ENCODE measurements at regions not wholly inside any gene's neighbourhood (a gene's known extent, or its start where the extent isn't known, plus 50 kb on each side); places are given as distances from the start of the nearest gene placed in this dataset.

DNA sequence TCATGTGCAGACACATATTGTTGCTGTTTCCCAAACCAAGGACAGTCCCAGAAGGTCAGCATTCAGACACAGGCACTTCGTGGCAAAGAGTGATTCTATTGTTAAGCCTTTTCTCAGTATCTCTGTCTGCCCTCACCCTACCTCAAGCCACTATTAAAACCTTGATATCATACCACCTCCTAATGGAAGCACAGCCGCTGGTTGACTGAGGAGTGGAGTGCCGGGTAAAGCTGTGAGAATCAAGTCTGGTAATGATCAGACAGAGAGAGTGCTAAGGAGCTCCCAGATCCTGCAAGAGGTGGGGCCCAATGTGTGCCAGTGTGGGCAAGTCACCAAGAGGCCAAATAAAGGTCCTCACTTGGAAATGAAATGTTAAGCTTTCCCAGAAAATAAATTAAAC, 819.5 kb downstream of the BCL11A start:
- no peak for DNase-seq (ENCODE audit: low read depth)

DNA sequence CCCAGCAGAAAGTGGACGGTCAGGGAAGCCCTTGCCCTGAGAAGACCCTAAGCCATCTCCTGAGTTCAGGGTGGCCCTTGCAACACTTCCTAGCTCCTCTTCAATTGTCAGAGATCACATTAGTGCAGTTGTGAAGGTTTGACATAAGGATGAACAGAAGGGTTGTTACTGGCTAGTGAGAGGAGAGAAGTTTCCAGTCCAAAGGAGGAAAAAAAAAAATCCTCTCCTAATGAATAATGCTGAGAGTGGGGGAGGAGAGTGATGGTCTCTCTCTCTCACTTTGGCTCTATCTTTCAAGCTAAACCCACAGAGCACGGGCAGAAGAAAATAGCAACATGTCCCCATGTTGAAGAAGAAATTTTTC, 819.9 kb downstream of the BCL11A start:
- no peak for DNase-seq (ENCODE audit: low read depth)

DNA sequence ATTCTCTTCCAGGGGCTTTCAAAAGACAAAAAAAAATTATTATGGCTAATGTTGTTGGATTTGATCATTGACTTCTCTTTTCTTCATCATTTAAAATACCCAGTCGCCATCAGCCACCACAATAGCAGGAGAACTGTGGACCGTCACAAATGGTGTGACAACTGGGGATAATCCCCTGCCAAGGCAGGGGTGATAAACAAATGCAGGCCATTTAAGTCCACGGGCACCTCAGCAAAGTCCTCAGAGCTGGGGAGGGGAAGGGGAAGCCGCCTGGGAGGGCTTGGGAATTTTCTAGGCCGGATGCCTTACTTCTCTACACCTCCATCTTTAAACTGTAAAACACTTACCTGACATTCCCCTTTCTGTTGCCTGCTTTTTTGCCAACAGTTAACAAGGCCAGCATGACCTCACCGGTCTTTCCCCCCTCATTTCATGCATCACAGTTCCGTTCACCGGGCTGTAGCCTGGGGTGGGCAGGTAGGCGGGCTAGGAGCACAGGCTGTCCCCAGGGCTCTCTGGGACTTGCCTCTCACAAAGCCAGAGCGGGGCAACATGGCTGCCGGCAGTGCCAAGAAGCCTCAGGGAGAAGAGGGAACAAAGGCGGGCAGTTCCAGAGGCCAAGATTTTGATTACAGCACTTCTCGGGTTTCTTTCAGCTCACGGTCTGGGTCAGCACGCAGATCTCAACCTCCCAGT, 820.4 kb downstream of the BCL11A start:
- DNase-seq (ENCODE audit: low read depth): no peak

DNA sequence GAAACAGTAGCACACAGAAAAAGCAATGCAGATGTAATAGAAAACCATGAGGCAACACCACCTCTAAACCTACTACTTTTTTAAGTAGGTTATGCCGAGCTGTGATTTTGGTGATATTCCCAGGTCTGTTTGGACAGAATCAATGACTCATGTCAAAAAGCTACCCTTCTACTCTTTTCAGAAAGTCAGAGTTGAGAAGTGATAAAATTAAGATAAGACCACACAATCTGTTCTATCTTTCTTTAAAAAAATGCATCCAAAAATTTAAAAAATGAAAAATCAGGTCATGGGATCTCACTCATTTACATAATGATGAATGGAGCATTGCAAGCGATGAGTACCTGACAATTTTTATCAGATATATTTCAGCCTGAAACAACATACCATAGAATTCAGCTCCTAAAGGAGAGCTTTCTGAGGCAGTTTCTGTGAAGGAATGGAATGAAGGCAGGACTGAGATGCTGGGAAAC, 826.3 kb downstream of the BCL11A start:
- DNase-seq (ENCODE audit: low read depth): no peak

DNA sequence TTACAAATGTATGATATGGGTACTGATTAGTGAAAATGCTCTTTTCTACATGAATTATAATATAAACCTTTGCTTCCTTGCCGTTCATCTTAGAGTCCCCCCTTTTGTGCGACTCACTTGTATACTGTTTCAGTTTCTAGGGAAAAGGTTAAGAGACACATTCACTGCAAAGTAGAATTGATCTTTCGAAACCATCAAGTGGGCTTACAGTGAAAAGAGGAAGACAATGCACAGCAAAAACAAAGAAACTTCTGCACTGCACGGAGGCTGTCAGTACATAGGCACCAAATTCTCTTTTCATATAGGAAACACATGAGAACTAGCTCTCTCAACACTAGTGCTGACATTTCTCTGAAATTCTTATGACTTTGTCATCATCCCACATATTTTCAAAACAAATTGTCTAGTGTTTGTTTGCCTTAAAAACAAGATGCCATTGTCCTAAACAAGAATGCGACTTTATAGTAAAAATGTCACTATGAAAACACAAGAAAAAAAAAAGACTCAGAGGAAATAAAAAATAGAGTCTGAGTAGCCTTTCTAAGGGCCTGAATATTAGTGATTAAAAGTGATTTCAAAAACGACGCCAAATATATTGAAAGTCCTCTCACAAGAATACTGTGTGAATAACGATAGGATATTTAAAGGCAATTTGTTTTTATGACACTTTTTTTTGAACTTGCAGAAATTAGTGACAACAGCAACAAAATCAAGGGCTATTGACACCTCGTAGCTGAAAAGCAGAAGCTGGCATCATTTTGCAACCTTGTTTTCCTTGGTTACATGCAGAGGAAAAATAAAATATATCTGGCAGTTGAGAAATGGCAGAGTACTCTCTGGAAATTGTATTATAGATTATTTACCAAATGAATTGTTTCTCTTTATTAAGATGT, 827.0 kb downstream of the BCL11A start:
- no peak for DNase-seq (ENCODE audit: low read depth)

DNA sequence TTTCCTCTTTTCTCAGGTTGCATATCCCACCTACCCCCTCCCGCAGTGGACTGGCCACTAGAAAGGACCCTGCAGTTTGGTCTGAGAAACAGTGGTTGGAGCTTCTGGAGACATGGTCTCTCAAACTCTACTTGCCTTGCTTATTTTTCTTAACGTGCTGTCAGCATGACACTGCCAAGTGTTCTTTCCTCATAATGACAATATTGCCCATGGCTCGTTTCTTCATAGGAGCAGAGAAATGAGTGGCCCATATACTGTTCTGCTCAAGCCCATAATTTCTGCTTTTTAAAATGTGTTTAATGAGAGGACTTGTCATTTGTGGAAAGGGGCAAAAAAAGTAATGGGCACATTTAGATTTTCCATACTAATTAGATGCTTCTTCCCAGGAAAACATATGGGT, 828.7 kb downstream of the BCL11A start:
- no peak for DNase-seq (ENCODE audit: low read depth)

DNA sequence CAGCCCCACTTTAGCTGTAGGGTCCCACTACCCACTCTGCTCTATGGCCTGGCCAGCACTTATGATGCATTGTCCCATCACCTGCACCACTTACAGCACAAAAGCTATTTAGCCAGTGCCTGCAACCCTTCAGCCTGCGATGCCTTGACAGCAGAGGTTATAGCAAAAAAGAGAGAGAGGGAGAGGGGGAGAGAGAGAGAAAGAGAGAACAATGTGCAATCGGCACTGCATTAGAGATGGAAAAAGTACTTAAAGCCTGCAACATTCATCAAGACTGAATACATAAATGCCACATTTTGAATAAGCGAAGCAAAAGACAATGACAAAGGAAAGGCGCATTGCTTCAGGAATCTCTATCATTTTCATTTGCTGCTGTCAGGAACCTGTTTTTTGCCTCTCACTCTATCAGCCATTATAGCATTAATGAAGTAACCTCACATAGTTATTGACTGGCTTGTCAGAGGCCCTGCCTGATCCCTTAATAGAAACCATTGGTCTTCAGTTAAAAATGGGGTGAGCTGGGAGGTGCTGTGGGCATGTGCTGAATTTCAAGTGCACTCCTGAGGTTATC, 833.1 kb downstream of the BCL11A start:
- DNase-seq (ENCODE audit: low read depth): no peak

DNA sequence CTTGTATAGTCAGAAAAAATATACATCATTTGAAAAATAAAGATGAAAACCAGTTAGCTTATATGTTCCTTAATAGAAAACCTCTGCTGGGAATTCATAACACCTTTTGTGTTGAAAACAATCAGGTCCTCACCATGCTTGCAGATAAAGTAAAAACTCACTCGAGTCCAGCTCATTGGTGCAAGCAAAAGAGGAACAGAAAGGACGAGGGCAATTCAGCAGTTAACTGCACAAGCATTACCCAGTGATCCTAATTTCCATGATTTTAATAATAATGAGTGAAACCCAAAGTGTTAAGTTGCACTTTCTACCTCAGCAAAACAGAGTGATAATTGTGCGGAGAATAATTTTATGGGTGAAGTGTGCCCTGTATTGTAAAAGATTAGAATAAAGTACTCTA, 839.9 kb downstream of the BCL11A start:
- DNase-seq (ENCODE audit: low read depth): no peak

DNA sequence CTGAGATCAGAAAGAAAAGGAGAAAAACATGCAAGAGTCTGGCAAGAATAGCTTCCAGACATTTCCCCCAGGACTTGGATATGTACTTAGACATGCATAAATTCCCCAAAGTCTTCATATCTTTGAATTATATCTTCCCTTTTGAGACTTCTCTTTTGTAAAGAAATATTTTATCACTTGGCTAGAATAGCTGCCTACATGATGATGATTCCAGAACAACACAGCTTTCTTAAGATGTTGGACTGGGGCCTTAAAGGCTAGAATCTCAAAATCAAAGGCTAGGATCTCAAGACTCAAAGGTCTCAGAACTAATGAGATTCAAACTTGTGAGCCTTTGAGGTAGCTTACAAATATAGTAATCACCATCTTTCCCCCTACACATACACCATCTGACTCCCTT, 842.3 kb downstream of the BCL11A start:
- no peak for DNase-seq (ENCODE audit: low read depth)

DNA sequence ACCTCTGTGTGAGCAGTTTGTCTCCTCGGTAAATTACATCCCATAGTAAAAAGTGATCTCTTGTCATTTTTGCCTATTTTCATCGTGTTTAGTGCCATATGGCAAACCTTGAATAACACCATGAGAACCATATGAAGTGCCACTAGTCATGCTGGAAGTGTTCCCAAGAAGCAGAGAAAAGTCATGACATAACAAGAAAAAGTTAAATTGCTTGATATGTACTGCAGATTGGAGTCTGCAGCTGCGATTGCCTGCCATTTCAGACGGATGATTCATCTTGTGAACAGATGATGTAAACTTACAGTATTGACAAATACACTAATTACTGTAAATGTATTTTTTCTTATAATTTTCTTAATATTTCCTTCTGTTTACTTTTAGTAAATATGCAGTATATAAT, 846.7 kb downstream of the BCL11A start:
- no peak for DNase-seq (ENCODE audit: low read depth)

DNA sequence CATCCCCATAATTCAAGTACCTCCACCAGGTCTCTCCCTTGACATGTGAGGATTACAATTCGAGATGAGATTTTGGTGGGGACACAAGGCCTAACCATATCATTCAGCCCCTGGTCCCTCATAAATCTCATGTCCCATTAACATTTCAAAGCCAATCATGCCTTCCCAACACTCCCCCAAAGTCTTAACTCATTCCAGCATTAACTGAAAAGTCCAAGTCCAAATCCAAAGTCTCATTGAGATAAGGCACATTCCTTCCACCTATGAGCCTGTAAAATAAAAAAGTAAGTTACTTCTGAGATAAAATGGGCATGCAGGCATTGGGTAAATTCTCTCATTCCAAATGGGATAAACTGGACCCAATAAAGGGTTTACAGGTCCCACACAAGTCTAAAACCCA, 849.7 kb downstream of the BCL11A start:
- no peak for DNase-seq (ENCODE audit: low read depth)

DNA sequence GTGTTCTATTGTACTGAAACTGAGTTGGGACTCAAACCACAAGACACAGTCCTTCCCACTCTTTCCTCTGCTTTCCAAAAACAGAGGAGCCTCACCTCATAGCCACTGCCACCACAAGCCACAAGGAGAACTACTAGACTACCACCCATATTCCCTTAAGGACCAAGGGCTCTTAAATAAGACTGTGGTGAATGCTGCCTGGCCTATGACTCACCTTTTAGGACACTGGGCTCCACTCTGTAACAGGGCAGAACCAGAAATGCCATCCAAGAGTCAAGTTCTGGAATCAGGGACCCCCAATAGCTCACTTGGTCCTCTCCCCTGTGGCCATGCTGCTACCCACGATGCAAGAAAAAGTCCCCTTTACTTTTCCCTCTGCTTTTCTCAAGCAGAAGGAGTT, 851.4 kb downstream of the BCL11A start:
- DNase-seq (ENCODE audit: low read depth): no peak

DNA sequence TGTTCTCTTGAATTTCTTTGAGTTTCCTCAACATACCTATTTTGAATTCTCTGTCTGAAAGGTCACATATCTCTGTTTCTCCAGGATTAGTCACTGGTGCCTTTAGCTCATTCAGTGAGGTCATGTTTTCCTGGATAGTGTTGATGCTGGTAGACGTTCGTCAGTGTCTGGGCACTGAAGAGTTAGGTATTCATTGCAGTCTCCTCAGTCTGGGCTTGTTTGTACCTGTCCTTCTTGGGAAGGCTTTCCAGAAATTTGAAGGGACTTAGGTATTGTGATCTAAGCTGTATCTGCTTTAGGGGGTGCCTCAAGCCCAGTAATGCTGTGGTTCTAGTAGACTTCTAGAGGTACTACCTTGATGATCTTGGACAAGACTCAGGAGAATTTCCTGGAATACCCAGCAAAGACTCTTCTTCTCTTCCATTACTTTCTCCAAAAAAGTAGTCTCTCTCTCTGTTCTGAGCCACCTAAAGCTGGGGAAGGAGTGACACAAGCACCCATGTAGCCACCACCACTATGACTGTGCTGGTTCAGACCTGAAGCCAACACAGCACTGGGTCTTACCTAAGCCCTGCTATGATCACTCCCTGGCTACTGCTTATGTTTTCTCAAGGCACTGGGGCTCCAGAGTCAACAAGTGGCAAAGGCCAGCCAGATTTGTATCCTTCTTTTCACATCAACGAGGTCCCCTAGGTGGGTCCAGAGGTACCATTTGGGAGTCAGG, 852.0 kb downstream of the BCL11A start:
- DNase-seq (ENCODE audit: low read depth): no peak

DNA sequence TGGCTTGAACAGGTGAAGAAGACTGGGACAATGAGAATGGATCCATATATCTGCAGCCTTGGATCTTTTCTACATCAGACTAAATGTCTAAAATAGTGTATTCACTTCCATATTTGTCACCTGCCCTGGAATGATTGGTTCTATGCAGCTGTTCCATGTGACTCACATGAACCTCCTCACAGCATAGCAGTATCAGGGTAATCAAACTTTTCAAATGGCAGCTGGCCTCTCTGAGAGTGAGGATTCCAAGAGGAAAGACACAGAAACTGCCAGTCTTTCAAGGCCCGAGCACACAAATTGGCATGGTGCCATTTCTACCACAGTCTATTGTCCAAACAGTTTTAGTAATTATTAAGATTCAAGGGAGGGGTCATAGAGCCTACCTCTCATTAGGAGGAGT, 859.3 kb downstream of the BCL11A start:
- no peak for DNase-seq (ENCODE audit: low read depth)

DNA sequence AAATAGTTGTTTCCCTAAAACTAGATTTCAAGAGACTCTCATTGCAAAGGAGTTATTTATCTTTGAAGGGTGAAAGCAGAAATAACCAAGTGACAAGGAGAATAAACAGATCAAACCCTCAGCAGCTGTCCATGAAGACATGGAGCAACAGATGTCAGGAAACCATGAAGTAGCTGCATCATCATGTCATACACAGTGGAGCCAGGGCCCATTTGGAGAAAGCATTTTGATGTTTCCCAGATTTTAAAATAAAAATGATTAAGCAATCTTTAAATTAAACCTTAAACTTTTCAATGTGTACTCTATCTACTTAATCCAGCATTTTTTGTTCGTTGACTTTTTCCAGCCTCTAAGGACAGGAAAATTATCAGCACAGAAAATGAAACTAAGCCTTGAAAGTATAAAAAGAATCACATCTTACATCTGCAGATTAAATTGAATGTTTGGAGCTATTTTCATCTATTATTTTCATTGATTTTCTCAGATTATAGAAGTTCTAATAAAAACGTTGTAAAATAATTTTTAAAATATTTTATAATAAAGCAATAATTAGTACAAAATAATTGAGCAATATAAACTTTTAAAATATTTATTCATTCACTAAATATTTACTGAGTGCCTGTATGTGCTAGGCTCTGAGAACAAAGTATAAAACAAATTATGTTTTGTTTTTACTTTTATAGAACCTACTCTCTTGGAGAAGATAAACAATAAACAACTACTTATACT, 860.1 kb downstream of the BCL11A start:
- no peak for DNase-seq (ENCODE audit: low read depth)

DNA sequence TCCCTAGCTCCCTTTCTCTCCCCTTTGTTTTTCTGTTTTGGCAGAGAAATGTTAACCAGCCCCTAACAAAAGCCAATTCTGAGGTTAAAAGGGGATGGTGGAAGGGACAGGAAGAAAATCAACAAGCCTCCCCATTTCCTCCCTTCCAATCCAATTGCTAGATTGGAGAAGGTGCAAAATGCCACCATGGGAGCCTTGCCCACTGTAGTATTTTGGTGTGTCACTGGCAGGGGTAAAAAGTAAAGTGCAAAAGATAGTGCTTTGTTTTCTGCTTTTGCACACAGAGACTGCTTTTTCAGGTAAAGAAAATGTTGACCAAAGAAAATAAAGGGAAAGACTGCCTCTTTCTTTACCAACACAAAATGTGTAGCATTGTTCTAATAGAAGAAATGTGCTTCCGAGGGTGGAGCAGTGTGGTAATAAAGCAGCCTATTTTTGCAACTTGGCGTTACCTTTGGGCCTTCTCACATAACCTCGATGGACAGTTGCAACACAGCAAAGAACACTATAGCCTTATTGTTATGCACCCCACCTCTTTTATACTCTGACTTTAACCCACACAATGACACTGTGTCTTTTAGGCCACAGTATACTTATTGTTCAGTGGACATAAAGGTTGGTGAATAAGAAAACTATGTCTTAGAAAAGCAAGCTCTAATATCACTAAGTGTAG, 861.8 kb downstream of the BCL11A start:
- no peak for DNase-seq (ENCODE audit: low read depth)

DNA sequence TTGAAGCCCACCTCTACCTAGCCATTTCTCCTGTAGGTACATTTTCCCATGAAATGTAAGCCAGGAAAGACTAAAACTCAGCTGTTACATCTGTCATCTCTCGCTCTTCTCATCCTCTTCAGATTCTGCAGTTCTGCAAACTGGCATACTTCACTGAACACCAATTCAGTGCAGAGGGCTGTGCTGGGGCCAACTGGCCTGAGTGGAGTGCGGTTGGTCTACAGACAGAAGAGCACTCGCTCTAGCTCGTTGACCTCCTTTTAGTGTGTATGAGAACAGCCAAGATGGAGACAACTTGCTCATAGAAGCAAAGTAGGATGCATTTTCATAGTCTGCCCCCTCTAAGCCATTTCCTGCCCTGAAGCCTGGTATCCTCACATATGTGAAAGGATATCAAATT, 862.6 kb downstream of the BCL11A start:
- no peak for DNase-seq (ENCODE audit: low read depth)

DNA sequence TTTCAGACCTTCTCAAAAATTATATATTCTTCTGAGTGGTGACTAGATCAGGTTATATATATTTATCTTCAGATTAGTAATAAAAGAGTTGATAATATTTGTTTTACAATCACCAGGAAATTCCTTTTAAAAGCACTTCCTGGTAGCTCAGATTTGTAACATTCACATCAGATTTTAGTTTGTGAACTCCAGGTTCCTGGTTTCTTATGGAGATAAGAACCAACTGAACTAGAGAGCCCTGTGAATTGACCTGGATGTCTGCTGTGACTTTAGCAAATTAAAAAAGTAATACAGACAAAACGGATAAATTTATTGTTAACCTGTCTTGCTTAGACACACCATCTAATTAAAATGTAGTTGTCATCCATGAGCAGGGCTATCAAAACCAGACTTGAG, 868.7 kb downstream of the BCL11A start:
- DNase-seq (ENCODE audit: low read depth): no peak

DNA sequence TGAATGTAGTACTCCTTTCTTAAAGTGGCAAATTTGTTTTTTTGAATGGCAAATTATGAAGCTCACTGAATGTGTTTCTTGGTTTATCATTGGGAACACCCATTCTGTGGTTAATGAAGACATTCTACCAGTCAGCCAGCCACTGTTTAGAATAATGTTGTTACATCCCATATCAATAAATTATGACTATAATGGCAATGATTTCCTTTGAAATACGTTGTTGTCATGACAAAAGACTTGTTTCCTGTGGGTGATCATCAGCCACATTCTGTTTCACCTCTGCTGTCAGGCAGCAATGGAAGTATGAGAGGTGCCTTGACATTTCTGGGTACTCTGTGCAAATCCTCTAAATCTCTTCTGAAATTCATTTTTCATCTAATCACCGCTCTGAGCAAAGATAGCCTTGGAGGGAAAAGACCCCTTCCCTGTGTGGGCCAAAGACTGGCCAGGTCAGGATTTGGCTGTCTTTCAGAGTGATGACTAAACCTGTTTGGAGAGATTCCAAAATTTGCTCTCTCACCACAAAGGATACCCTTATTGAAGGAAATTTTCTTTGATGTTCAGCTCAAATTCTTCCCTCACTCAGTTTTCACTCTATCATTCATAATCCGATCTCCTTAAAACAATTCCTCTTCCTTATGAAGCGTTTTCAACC, 869.2 kb downstream of the BCL11A start:
- DNase-seq (ENCODE audit: low read depth): no peak

DNA sequence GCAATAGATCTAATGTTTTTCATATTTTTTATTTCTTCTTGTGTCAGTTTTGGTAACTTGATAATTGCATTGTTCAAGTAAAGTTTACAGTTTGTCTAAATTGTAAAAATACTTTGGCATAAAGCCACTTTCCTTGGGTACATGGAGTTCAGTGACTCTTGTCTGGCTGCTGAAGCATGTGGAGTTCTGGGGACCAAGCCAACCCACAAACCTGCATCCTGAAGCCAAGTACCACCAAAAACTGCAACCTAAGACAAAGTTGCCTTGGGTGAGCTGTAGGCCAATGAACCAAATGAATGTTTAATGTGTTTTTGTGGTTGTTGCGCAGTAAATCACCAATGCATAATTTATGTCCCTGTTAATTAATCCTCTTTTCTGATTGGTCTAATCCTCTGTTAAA, 872.6 kb downstream of the BCL11A start:
- no peak for DNase-seq (ENCODE audit: low read depth)

DNA sequence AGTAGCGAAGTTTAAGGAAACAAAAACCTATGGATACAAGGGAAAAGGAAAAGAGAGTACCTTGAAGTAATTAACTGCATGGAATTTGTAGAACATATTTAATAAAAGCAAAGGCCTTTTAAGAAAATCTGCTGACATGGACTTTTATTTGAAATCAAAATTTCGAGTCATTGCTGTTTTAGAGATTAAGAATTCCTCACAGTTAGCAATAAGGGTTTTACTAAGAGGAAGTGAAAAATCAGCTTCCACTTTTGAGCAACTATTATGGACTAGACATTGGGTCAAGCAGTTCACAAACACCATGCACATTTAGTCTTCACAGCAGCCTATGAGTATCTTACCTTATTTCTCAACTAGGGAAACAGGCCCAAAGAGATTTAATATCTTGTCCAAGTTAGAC, 876.3 kb downstream of the BCL11A start:
- no peak for DNase-seq (ENCODE audit: low read depth)

All from stimulated activated CD8-positive, alpha-beta memory T cell treated with anti-CD3 and anti-CD28 coated beads, Interleukin-12 subunit alpha, Interleukin-12 subunit beta, amount 100 ng/mL, for 4 hours (primary cell).